Urinary bladder (tissue), 3 donors: ENCODE measurements at regions not wholly inside any gene's neighbourhood (a gene's known extent, or its start where the extent isn't known, plus 50 kb on each side); places are given as distances from the start of the nearest gene placed in this dataset.

ENCODE experiments used
- DNase-seq: peaks from one replicate; pipeline ENCODE4 v3.0.0-alpha.2; 2015; ENCODE audit errors: extremely low spot score
- H3K27ac ChIP-seq: one replicate; pipeline ENCODE4 v1.5.1; 2013; ENCODE audit warnings: low read depth, mild to moderate bottlenecking, moderate library complexity
- H3K36me3 ChIP-seq: one replicate; pipeline ENCODE4 v1.6.1; 2013; ENCODE audit warnings: mild to moderate bottlenecking, moderate library complexity; ENCODE audit not compliant: insufficient read depth
- H3K4me1 ChIP-seq: one replicate; pipeline ENCODE4 v1.6.1; 2013; ENCODE audit warnings: mild to moderate bottlenecking, moderate library complexity; ENCODE audit not compliant: insufficient read depth
- H3K4me3 ChIP-seq: one replicate; pipeline ENCODE4 v1.5.1; 2013; ENCODE audit warnings: low read depth, low read length
- WGBS: extraction: QIAGEN DNeasy Blood & Tissue Kit; methylation state at CpG from one replicate; pipeline ENCODE4 v1.1.7; 2013; 5-methylcytosine and 5-hydroxymethylcytosine counted together
- donor health status: healthy with polysubstance abuse.
- donor health status: healthy.

GRCh38 chr17:51372345-51373004 is 112.1 kb downstream of the UTP18 start:
- Histone ChIP-seq H3K4me1 (no peaks in the 10 kb centered on the region), H3K27ac (no peak overlapping the region), H3K4me3 (no peak overlapping the region), H3K36me3 (no peaks in the 10 kb centered on the region)
- 69% methylated on average over 5 of the region's 5 CpGs for WGBS
- DNase-seq: no peak

GRCh38 chr17:51373489-51374152 is 113.3 kb downstream of the UTP18 start:
- Histone ChIP-seq H3K4me3 (no peak overlapping the region), H3K36me3 (no peaks in the 10 kb centered on the region), H3K4me1 (no peaks in the 10 kb centered on the region), H3K27ac (no peak overlapping the region)
- 82% methylated on average over 4 of the region's 4 CpGs for WGBS
- no peak for DNase-seq

- Histone ChIP-seq H3K36me3 (no peaks in the 10 kb centered on the region), H3K27ac (no peak overlapping the region), H3K4me3 (no peak overlapping the region), H3K4me1 (no peaks in the 10 kb centered on the region)
- no peak for DNase-seq
- 65% methylated on average over 4 of the region's 4 CpGs for WGBS
These were observed 113.9 kb downstream of the UTP18 start for GRCh38 chr17:51374209-51374608.

- H3K27ac ChIP-seq: no peak overlapping the region
- WGBS: 73% methylated on average over 3 of the region's 3 CpGs
- H3K36me3 ChIP-seq: no peaks in the 10 kb centered on the region
- no peak overlapping the region for H3K4me3 ChIP-seq
- DNase-seq: no peak
- H3K4me1 ChIP-seq: no peaks in the 10 kb centered on the region
These were observed 115.4 kb downstream of the UTP18 start for GRCh38 chr17:51375771-51376170.

- 84% methylated on average over 1 of the region's 1 CpG for WGBS
- Histone ChIP-seq H3K4me1 (no peaks in the 10 kb centered on the region), H3K36me3 (no peaks in the 10 kb centered on the region), H3K4me3 (no peak overlapping the region), H3K27ac (no peak overlapping the region)
- no peak for DNase-seq
These were observed 116.4 kb downstream of the UTP18 start for GRCh38 chr17:51376739-51377138.

GRCh38 chr17:51381262-51381661 is 120.9 kb downstream of the UTP18 start:
- no peaks in the 10 kb centered on the region for H3K36me3 ChIP-seq
- H3K4me3 ChIP-seq: no peak overlapping the region
- DNase-seq: no peak
- WGBS: 72% methylated on average over 1 of the region's 1 CpG
- H3K27ac ChIP-seq: no peak overlapping the region
- H3K4me1 ChIP-seq: no peaks in the 10 kb centered on the region

GRCh38 chr17:51385208-51385607 is 124.9 kb downstream of the UTP18 start:
- DNase-seq: no peak
- Histone ChIP-seq H3K27ac (no peak overlapping the region), H3K4me3 (no peak overlapping the region), H3K36me3 (no peaks in the 10 kb centered on the region), H3K4me1 (no peaks in the 10 kb centered on the region)
- WGBS: 86% methylated on average over 20 of the region's 20 CpGs

- H3K4me1 ChIP-seq: no peaks in the 10 kb centered on the region
- no peak overlapping the region for H3K27ac ChIP-seq
- 86% methylated on average over 4 of the region's 4 CpGs for WGBS
- DNase-seq: no peak
- H3K4me3 ChIP-seq: no peak overlapping the region
- no peaks in the 10 kb centered on the region for H3K36me3 ChIP-seq
These were observed 127.2 kb downstream of the UTP18 start for GRCh38 chr17:51387582-51387981.

GRCh38 chr17:51387986-51388385 is 127.6 kb downstream of the UTP18 start:
- H3K36me3 ChIP-seq: no peaks in the 10 kb centered on the region
- no peaks in the 10 kb centered on the region for H3K4me1 ChIP-seq
- WGBS: 69% methylated on average over 2 of the region's 2 CpGs

GRCh38 chr17:51389875-51390274 is 129.5 kb downstream of the UTP18 start:
- no peak for DNase-seq
- no peak overlapping the region for H3K4me3 ChIP-seq
- no peaks in the 10 kb centered on the region for H3K36me3 ChIP-seq
- H3K4me1 ChIP-seq: no peaks in the 10 kb centered on the region
- no peak overlapping the region for H3K27ac ChIP-seq
- 81% methylated on average over 1 of the region's 1 CpG for WGBS

More at GRCh38 chr17:51387986-51388385, 127.6 kb downstream of the UTP18 start:
- DNase-seq: no peak
- H3K27ac ChIP-seq: no peak overlapping the region
- H3K4me3 ChIP-seq: no peak overlapping the region

- WGBS: 75% methylated on average over 8 of the region's 8 CpGs
- Histone ChIP-seq H3K4me1 (no peaks in the 10 kb centered on the region), H3K4me3 (no peak overlapping the region), H3K36me3 (no peaks in the 10 kb centered on the region), H3K27ac (no peak overlapping the region)
- DNase-seq: no peak
These were observed 131.8 kb downstream of the UTP18 start for GRCh38 chr17:51391982-51392654.

GRCh38 chr17:51395621-51396020 is 135.3 kb downstream of the UTP18 start:
- WGBS: 89% methylated on average over 6 of the region's 6 CpGs
- DNase-seq: no peak
- no peak overlapping the region for H3K27ac ChIP-seq
- no peaks in the 10 kb centered on the region for H3K36me3 ChIP-seq
- H3K4me1 ChIP-seq: no peaks in the 10 kb centered on the region
- no peak overlapping the region for H3K4me3 ChIP-seq

- DNase-seq: no peak
- Histone ChIP-seq H3K4me3 (no peak overlapping the region), H3K27ac (no peak overlapping the region), H3K4me1 (no peaks in the 10 kb centered on the region), H3K36me3 (no peaks in the 10 kb centered on the region)
- WGBS: 70% methylated on average over 8 of the region's 8 CpGs
These were observed 137.2 kb downstream of the UTP18 start for GRCh38 chr17:51397361-51398127.
